ENCODE measurements at regions not wholly inside any gene's neighbourhood (a gene's known extent, or its start where the extent isn't known, plus 50 kb on each side); places are given as distances from the start of the nearest gene placed in this dataset.
"Not testable (repeated sequence)": the region's sequence is repeated elsewhere in the genome, so short reads cannot be mapped to it uniquely, and the experiment has no call there.

DNA sequence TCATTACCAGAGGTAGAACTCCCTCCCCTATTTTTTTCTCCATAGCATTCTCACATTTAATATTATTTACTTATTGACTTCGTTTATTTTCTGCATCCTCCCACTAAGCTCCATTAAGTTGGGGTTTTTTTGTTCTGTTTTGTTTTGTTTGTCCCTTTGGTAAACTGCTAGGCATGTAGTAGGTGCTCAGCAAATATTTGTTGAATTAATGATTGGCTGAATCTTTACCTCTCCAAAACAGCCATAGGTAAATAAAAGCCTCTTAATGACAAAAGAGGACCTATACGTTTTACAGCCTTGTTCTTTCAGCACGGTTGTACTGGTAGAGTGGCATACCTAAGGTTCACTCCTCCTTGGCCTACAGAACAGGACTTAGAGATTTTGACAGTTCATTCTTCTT, 52.0 kb downstream of the PRORP start:
- DNase-seq: no peak
- intact Hi-C loops (cut with DNase I): no loop called here

DNA sequence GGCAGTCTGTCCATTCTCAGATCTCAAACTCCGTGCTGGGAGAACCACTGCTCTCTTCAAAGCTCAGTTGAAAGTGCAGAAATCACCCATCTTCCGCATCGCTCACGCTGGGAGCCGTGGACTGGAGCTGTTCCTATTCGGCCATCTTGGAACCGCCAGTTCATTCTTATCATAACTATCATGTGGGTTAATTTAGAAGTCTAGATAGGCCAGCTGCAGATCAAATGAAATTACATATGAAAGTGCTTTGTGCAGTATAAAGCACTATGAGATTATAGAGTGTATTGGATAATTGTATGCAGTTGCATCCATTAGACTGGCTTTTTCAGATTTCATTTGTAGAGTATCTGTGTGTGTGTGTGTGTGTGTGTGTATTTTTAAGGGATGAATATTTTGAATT, 57.8 kb downstream of the PRORP start:
- DNase-seq: no peak
- intact Hi-C loops (cut with DNase I): no loop called here

DNA sequence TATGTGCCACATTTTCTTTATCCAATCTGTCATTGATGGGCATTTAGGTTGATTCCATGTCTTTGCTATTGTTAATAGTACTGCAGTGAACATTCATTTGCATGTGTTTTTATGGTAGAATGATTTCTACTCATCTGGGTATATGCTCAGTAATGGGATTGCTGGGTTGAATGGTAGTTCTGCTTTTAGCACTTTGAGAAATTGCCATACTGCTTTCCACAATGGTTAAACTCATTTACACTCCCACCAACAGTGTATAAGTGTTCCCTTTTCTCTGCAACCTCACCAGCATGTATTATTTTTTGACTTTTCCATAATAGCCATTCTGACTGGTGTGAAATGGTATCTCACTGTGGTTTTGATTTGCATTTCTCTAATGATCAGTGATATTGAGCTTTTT, 62.5 kb downstream of the PRORP start:
- intact Hi-C loops (cut with DNase I); DNase-seq: not testable (repeated sequence)

DNA sequence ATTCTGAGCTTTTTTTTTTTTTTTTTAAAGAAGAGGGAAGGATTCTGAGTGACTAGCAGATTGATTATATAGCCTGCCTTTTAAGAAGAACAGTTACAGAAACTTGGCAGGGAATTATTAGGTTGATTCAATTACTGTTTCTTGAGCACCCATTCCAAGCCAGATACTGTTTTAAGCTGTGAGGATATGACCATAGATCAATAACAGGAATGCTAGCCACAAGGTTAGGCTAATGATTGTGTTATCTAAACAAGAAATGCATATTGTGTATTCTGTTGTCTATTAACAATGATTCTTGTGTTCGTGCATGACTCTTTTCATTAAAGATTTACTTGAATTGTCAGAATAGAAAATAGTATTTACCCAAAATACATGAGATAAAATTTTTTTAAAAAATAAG, 67.1 kb downstream of the PRORP start:
- no peak for DNase-seq
- intact Hi-C loops (cut with DNase I): no loop called here

DNA sequence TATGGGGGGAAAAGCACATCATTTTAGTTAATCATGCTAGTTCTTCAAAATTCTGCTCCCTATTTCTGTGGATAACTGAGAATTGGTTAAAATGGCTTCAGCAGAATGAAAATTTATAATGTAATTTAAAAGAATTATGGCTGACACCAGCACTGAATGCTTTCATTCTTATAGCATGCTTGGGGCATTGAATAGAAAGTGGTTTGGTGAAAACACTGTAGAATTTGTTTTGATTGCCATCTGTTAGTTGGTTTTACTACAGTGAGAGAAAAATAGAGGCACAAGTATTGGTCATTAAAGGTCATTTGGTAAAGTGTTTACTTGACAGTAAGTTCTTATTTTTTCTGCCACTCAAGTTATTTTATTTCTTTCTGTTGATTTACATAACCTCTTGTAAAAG, 70.8 kb downstream of the PRORP start:
- intact Hi-C loops (cut with DNase I): no loop called here
- no peak for DNase-seq

DNA sequence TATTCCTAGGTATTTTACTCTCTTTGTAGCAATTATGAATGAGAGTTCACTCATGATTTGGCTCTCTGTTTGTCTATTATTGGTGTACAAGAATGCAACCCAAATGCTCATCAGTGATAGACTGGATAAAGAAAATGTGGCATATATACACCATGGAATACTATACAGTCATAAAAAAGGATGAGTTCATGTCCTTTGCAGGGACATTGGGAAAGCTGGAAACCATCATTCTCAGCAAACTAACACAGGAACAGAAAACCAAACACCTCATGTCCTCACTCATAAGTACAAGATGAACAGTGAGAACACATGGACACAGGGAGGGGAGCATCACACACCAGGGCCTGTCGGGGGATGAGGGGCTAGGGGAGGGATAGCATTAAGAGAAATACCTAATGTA, 71.8 kb downstream of the PRORP start:
- intact Hi-C loops (cut with DNase I); DNase-seq: not testable (repeated sequence)

DNA sequence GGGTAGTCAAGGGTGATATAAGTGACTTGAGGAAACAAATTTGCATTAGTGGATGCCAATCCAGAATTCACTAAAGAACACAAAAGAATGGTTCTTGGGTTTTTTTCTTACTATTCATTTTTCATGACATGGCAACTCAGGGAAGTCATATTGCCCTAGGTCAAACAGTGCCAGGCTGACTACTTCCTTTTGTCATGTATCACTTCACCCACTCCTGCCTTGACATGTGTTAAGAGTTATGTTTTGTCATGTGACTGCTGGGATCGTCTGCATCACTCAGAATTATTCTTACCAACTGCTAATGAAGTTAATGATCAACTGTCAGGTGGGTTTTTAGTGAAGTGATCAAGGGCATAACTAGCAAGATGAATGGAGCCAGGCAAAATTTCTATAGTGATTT, 74.2 kb downstream of the PRORP start:
- intact Hi-C loops (cut with DNase I): no loop called here
- no peak for DNase-seq

DNA sequence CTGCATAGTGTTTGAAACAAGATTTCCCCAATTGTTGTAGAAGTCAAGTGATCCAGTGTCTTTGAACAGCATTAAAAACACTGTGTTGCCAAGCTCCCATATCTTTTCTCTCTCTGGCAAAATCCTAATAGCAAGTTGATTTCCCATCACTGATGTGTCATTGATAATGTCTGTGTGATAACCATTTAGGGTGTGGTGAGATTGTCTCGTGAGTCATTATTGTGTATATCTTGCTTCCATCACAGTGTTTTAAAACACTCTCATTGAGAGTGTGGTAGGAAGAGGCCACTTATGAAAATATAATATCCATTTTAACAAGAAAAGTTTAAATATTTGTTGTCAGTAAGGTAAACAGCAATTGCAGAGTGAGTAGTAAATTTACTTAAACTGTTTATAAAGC, 74.7 kb downstream of the PRORP start:
- DNase-seq: no peak
- intact Hi-C loops (cut with DNase I): no loop called here

DNA sequence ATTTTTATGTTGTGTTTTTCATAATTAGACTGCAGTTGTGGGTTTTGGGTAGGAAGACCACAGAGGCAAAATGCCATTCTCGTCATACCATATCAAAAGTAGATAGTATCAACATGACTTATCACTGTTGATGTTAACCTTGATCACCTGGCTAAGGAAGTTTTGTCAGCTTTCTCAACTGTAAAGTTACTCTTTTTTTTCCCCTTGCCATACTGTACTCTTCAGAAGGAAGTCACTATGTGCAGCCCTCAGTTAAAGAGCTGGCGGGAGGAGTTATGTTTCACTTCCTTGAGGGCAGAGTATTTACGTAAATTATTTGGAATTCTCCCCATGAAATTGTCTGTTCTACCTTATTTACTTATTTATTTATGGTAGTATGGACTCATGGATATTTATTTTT, 78.7 kb downstream of the PRORP start:
- intact Hi-C loops (cut with DNase I): no loop called here
- DNase-seq: no peak

DNA sequence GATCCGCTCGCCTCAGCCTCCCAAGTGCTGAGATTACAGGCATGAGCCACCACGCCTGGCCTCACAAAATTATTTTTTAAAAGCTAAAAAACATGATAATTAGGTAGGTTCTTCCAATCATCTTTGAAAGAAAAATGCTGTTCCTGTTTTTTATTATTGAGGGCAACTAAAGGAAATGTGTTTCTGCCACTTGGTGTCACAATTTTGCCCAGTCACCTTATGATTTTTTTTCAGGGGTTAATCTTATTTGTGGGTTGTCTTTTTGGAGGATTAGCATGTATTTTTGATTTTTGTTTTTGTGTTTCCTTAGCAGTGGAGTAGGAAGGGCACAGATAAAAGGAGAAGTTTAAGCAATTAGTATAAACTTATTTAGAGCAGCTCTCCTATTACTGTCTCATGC, 79.8 kb downstream of the PRORP start:
- intact Hi-C loops (cut with DNase I): no loop called here
- no peak for DNase-seq

DNA sequence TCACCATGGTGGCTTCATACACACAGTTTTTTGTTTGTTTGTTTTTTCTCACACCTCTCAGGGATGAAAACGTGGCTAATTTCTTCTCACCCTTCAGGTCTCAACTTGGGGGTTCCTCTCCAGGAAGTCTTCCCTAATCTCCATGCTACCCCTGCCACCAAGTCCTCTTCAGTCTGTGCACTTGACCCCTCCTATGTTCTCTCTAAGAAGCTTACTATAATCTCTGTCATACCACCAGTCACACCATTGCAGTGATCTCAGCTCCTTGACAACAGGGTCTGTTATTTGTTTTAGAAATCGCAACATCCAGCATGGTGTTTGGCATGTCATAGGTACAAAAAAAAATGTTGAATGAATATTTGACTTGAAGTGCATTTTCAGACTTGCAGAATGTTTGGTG, 83.4 kb downstream of the PRORP start:
- intact Hi-C loops (cut with DNase I): no loop called here
- DNase-seq: no peak

DNA sequence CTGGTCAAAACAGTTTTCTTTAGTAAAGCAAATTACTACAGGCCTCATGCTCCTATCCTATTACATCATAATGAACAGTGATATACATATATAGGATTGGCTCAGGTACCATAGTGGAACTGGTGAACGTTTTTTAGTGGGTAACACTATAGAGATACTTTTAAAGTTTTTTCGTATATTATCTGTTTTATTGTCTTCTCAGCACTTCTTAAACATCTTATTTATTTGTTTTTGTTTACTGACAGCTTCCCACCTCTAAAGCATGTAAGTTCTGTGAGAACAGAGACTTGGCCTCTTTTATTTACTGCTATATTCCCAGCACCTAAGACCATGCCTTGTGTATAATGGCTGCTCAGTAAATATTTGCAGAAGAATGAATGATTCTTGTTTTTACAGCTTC, 81.1 kb upstream of the PSMA6 start:
- intact Hi-C loops (cut with DNase I): no loop called here
- DNase-seq: no peak

DNA sequence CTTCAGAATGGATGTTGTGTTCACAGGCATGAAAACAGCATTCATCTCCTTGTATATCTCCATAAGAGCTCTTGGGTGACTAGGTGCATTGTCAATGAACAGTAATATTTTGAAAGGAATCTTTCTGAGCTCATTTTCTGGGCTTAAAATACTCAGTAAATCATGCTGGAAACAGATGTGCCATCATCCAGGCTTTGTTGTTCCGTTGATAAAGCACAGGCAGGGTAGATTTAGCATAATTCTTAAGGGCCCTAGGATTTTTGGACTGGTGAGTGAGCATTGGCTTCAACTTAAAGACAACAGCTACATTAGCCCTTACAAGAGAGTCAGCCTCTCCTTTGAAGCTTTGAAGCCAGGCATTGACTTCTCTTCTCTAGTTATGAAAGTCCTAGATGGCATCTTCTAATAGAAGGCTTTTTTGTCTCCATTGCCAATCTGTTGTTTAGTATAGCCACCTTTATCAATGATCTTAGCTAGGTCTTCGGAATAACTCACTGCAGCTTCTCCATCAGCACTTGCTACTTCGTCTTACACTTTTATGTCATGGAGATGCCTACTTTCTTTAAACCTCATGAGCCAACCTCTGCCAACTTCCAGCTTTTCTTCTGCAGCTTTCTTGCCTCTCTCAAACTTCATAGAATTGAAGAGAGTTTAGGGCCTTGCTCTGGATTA, 79.6 kb upstream of the PSMA6 start:
- DNase-seq: no peak
- intact Hi-C loops (cut with DNase I): no loop called here

DNA sequence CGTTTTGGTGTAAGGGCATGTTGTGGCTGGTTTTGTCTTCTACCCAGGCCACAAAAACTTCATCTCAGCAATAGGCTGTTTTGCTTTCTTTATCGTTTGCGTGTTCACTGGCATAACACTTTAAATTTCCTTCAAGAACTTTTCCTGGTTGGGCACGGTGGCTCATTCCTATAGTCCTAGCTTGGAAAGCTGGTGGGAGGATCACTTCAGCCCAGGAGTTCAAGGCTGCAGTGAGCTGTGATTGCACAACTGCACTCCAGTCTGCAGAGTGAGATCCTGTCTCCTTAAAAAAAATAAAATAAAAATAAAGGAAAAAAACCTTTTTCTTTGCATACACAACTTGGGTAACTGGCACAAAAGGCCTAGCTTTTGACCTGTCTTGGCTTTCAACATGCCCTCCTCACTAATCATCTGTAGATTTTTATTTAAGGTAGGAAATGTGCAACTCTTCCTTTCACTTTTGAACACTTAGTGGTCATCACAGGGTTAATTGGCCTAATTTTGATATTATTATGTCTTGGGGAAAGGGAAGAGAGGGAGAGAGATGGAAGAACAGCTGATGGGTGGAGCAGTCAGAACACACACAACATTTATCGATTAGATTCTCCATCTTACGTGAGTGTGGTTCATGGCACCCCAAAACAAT, 78.9 kb upstream of the PSMA6 start:
- intact Hi-C loops (cut with DNase I): no loop called here
- DNase-seq: no peak

DNA sequence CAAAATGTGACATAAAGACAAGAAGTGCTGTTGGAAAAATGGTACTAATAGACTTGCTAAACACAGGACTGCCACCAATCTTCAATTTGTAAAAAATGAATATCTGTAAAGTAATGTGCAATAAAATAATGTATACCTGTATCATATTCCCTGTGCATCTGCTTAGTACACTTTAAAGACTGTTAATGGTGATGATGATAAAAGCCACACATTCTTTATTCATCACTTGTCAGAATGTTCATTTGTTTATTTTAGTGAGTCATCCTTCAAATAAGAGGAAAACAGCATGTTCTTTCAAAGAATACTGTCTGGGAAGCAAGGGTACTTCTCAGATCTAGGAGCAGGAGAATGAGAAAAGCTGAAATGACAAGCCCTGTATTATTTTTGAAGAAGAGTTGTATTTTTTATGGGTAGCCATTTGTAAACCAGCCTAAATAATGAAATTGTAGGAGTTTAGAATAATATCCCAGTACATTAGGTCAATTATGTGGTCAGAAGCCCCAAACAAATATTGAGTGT, 78.3 kb upstream of the PSMA6 start:
- intact Hi-C loops (cut with DNase I): no loop called here

DNA sequence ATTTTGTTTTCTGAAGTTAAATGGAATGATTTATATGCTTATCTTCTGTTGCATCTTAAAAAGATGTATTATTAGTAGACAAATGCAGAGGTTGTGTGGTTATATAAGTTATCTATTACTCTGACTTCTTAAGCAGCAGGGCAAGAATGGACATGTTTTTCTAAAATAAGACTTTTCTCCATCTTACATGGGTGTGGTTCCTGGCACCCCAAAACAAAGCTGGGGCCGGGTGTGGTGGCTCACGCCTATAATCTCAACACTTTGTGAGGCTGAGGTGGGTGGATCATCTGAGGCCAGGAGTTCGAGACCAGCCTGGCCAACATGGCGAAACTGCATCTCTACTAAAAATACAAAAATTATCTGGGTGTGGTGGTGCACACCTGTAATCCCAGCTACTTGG, 77.8 kb upstream of the PSMA6 start:
- DNase-seq; intact Hi-C loops (cut with DNase I): not testable (repeated sequence)

More for the DNA sequence above, 78.3 kb upstream of the PSMA6 start:
- no peak for DNase-seq

DNA sequence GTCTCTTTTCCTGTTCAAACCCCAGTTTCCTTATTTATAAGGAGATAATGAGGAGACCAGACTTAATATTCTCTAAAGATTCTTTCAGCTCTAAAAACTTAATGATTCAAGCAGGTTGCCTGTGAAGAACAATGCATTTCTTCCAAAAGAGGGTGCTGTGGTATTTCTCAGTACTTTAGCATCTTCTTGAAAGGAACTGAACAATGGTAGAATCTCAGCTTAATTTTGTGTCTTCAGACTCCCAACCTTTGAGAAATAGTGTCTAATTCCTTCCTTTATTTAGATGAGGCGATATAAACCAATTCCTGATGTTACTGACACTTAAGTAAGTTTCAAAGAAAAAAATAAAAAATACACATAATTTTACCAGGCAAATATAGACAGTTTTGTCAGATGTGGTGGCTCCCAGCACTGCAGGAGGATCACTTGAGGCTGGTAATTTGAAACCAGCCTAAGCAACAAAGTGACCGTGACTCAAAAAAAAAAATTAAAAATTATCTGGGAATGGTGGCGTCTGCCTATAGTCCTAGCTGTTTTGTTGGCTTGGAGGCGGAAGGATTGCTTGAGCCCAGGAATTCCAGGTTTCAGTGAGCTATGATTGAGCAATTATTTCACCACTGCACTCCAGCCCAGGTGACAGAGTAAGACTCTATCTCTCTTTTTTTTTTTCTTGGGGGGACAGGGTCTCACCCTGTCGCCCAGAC, 76.9 kb upstream of the PSMA6 start:
- intact Hi-C loops (cut with DNase I): no loop called here
- peak in 1 of 42 donors; percentile 13 for DNase-seq

DNA sequence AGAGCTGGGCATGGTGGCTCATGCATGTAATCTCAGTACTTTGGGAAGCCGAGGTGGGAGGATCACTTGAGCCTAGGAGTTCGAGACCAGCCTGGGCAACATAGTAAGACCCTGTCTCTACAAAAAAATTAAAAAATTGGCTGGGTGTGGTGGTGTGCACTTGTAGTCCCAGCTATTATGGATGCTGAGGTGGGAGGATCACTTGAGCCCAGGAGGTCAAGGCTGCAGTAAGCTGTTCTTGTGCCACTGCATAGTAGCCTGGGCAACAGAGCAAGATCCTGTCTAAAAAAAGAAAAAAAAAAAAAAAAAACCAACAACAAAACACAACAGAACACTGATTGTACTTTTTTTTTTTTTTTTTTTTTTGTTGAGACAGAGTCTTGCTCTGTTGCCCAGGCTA, 74.0 kb upstream of the PSMA6 start:
- intact Hi-C loops (cut with DNase I); DNase-seq: not testable (repeated sequence)

DNA sequence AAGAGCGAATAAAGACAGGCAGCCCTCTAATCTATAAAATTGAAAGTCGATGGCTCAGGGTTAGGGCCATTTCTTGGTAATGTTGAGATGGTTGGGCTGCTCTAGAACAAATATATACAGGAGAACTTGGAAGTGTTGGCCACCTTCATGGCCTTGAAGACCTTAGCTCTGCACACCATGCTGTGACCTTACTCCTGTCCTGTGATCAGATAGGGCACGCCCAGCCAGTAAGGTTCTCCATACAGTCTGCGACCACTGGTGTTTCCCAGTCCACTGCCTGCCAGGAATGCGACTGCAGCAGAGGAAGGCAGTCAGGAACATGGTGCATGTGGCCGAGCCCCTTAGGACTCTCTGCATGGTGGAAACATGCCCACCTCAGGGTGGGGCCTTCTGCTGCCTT, 73.2 kb upstream of the PSMA6 start:
- no peak for DNase-seq
- intact Hi-C loops (cut with DNase I): no loop called here

DNA sequence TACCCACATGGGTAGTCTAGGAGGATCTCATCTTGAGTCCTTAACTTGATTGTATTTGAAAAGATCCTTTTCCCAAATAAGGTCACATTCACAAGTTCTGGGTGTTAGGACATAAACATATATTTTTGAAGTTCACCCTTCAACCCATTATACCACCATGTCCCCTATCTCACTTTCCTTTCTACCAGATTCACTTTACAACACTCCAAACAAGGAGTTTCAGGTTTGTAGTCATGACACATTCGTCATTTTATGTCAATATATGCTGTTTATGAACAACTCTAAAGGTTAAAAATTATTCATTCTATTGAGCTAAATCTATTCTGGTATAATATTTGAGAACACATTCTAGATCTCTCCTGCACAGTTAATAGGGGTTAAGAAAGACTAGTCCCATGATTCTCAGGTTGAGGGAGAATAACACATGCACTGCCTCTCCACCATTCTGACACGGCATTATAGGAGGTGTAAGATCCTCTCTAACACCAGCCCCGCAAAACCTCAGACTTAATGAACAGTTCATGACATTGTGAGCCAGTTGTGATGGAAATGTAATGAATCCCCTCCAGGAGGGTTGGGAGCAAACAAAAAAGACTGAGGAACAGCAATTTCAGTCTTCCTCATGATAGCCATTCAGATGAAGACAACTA, 72.0 kb upstream of the PSMA6 start:
- intact Hi-C loops (cut with DNase I): loop anchor here (10.0 kb wide), 1 partner anchor 185 kb away; the partner anchor contains the start of gene NFKBIA
- DNase-seq: no peak

Data from head of caudate nucleus (tissue), 42 donors.